Natural killer cell (primary cell): ENCODE measurements at regions not wholly inside any gene's neighbourhood (a gene's known extent, or its start where the extent isn't known, plus 50 kb on each side); places are given as distances from the start of the nearest gene placed in this dataset.

Source experiments
- ATAC-seq, 3 donors: fragments of 150-1000 bp in 2 of 3; fragments of 200-7000 bp in 1 of 3; cut with Tn5 transposase; 1 replicate in 1 of 3; 2 replicates in 2 of 3; pipeline ENCODE4 v1.10.0; 2021; ENCODE audit warnings: mild to moderate bottlenecking in 2 of 3, moderate library complexity in 2 of 3
- DNase-seq, 2 donors: peaks; one replicate each; pipeline versions ENCODE4 v3.0.0 to v3.0.0-alpha.2; 2013 to 2021; ENCODE audit warnings: mixed read lengths in 1 of 2
- H3K27ac ChIP-seq: one replicate; pipeline ENCODE4 v1.5.1; 2013; ENCODE audit warnings: mild to moderate bottlenecking, low read length
- H3K27me3 ChIP-seq: one replicate; pipeline ENCODE4 v1.6.1; 2013; ENCODE audit warnings: low read length; ENCODE audit not compliant: control insufficient read depth, insufficient read depth
- H3K36me3 ChIP-seq: one replicate; pipeline ENCODE4 v1.6.1; 2013; ENCODE audit warnings: low read length; ENCODE audit not compliant: control insufficient read depth, insufficient read depth
- H3K4me1 ChIP-seq: one replicate; pipeline ENCODE4 v1.6.1; 2013; ENCODE audit warnings: low read length; ENCODE audit not compliant: control insufficient read depth, insufficient read depth
- H3K4me3 ChIP-seq: one replicate; pipeline ENCODE4 v1.5.1; 2013; ENCODE audit warnings: low read length
- H3K9me3 ChIP-seq: one replicate; pipeline ENCODE4 v1.6.1; 2013; ENCODE audit warnings: low read length; ENCODE audit not compliant: control insufficient read depth, insufficient read depth
- H3K27ac Mint-ChIP-seq, 2 donors: one replicate each; pipeline ENCODE4 v1.8.0; 2022; ENCODE audit warnings: mild to moderate bottlenecking in 2 of 2, mixed read lengths in 2 of 2, moderate library complexity in 1 of 2
- H3K27me3 Mint-ChIP-seq, 2 donors: one replicate each; pipeline ENCODE4 v1.8.0; 2022; ENCODE audit warnings: low read depth in 2 of 2, mixed read lengths in 2 of 2
- H3K36me3 Mint-ChIP-seq: one replicate; pipeline ENCODE4 v1.8.0; 2022; ENCODE audit warnings: mixed read lengths
- H3K4me1 Mint-ChIP-seq, 2 donors: one replicate each; pipeline ENCODE4 v1.8.0; 2022; ENCODE audit warnings: mixed read lengths in 2 of 2
- H3K4me3 Mint-ChIP-seq: one replicate; pipeline ENCODE4 v1.8.0; 2022; ENCODE audit warnings: mild to moderate bottlenecking, moderate library complexity, mixed read lengths
- H3K9me3 Mint-ChIP-seq, 2 donors: one replicate each; pipeline ENCODE4 v1.8.0; 2022; ENCODE audit warnings: mixed read lengths in 2 of 2
- CTCF ChIP-seq: fragments of 200-600 bp; IDR thresholded peaks from one replicate; pipeline ENCODE4 v1.8.0; 2022; ENCODE audit warnings: antibody characterized with exemption
- WGBS: methylation state at CpG from one replicate; pipeline ENCODE4 v1.1.7; 2013; ENCODE audit warnings: missing lambda C conversion rate; ENCODE audit not compliant: insufficient coverage; 5-methylcytosine and 5-hydroxymethylcytosine counted together
- intact Hi-C: fragments of 100-400 bp; cut with micrococcal nuclease; formaldehyde crosslinking; loops from one replicate; pipeline ENCODE4 v1.14.2; 2022

- H3K27ac ChIP-seq: no peak overlapping the region
- H3K36me3 Mint-ChIP-seq: no peaks in the 10 kb centered on the region
- no peak overlapping the region for H3K4me3 ChIP-seq
- DNase-seq: no peak
- H3K4me3 Mint-ChIP-seq: no peak overlapping the region
- 84% methylated on average over 2 of the region's 2 CpGs for WGBS
- no peaks in the 10 kb centered on the region for H3K27me3 ChIP-seq
- peaks cover 0 to 8% of the 10 kb centered on the region in 2 donors for H3K27me3 Mint-ChIP-seq
- H3K9me3 Mint-ChIP-seq: peaks cover 2 to 3% of the 10 kb centered on the region in 2 donors
- H3K27ac Mint-ChIP-seq: no peak overlapping the region
- H3K9me3 ChIP-seq: no peaks in the 10 kb centered on the region
- intact Hi-C loops: no loop called here
- no peaks in the 10 kb centered on the region for H3K4me1 Mint-ChIP-seq
- H3K4me1 ChIP-seq: no peaks in the 10 kb centered on the region
- no peak for TF ChIP-seq CTCF
- no peaks in the 10 kb centered on the region for H3K36me3 ChIP-seq
- ATAC-seq: no peak
These were observed 516.9 kb upstream of the JAG1 start for GRCh38 chr20:11190741-11191140.

GRCh38 chr20:11192106-11192505, 518.3 kb upstream of the JAG1 start:
- no peaks in the 10 kb centered on the region for H3K27me3 ChIP-seq
- no peaks in the 10 kb centered on the region for H3K4me1 Mint-ChIP-seq
- no peak overlapping the region for H3K4me3 ChIP-seq
- TF ChIP-seq CTCF: no peak
- H3K27me3 Mint-ChIP-seq: peaks cover 0 to 8% of the 10 kb centered on the region in 2 donors
- peaks cover 2 to 3% of the 10 kb centered on the region in 2 donors for H3K9me3 Mint-ChIP-seq
- H3K36me3 ChIP-seq: no peaks in the 10 kb centered on the region
- H3K27ac ChIP-seq: no peak overlapping the region
- H3K36me3 Mint-ChIP-seq: no peaks in the 10 kb centered on the region
- H3K4me3 Mint-ChIP-seq: no peak overlapping the region
- no peaks in the 10 kb centered on the region for H3K4me1 ChIP-seq
- intact Hi-C loops: no loop called here
- whole genome bisulfite sequencing: 82% methylated on average over 1 of the region's 1 CpG
- DNase-seq (no peak), ATAC-seq (no peak)
- H3K9me3 ChIP-seq: no peaks in the 10 kb centered on the region
- H3K27ac Mint-ChIP-seq: no peak overlapping the region

DNA sequence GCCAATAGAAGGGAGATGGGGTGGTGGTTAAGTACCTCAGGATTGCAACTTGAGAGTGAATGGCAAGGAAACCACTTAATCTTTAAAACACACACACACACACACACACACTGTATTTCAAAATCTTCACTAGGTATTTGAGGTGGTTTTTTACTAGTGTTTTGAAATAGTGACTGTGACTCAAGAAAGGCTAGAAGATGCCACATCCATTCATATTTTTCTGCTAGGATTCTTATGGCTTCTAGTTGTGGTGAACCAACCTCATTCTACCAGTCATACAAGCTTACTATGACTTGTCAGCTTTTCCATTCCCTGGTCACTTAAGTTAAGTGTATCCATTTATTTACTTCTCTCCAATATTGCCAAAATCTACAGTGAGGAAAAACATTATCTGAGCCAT, 519.4 kb upstream of the JAG1 start:
- H3K9me3 Mint-ChIP-seq: peaks cover 2 to 3% of the 10 kb centered on the region in 2 donors
- DNase-seq: no peak
- peaks cover 0 to 8% of the 10 kb centered on the region in 2 donors for H3K27me3 Mint-ChIP-seq
- Histone ChIP-seq H3K27ac (no peak overlapping the region), H3K36me3 (no peaks in the 10 kb centered on the region), H3K9me3 (no peaks in the 10 kb centered on the region), H3K27me3 (no peaks in the 10 kb centered on the region), H3K4me3 (no peak overlapping the region), H3K4me1 (no peaks in the 10 kb centered on the region)
- H3K4me1 Mint-ChIP-seq: no peaks in the 10 kb centered on the region
- no peak for ATAC-seq
- H3K36me3 Mint-ChIP-seq: no peaks in the 10 kb centered on the region
- intact Hi-C loops: no loop called here
- no peak overlapping the region for H3K4me3 Mint-ChIP-seq
- no peak overlapping the region for H3K27ac Mint-ChIP-seq
- TF ChIP-seq CTCF: no peak

DNA sequence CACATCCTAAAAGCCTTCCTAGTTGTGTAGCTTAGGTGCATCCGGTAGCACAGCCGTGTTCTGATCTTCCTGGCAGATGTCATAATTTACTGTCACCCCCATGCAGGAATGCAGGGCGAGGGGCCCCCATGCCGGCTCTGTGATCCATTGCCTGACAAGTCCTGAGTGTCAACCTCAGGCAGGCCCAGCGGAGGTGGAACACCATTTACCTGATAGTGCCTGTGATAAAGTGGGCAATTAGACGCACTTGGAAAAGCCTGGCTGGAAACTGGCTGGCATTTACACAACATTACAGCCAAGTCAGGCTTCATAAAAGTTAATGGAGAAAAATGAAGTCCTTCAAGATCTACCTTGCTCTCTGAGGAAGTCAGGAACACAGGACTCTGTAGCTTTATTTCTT, 521.4 kb upstream of the JAG1 start:
- no peak overlapping the region for H3K4me3 ChIP-seq
- H3K27ac Mint-ChIP-seq: no peak overlapping the region
- ATAC-seq: no peak

More for the DNA sequence above, 521.4 kb upstream of the JAG1 start:
- no peaks in the 10 kb centered on the region for H3K4me1 Mint-ChIP-seq
- Histone ChIP-seq H3K4me1 (no peaks in the 10 kb centered on the region), H3K27ac (no peak overlapping the region), H3K9me3 (no peaks in the 10 kb centered on the region), H3K36me3 (no peaks in the 10 kb centered on the region), H3K27me3 (no peaks in the 10 kb centered on the region)
- H3K4me3 Mint-ChIP-seq: no peak overlapping the region
- H3K9me3 Mint-ChIP-seq: peaks cover 3% of the 10 kb centered on the region in 2 donors
- WGBS: 86% methylated on average over 6 of the region's 6 CpGs
- H3K27me3 Mint-ChIP-seq: peaks cover 0 to 8% of the 10 kb centered on the region in 2 donors
- no peaks in the 10 kb centered on the region for H3K36me3 Mint-ChIP-seq
- no peak for DNase-seq
- intact Hi-C loops: no loop called here
- no peak for TF ChIP-seq CTCF
